GM10248 (cell line): ENCODE measurements at regions not wholly inside any gene's neighbourhood (a gene's known extent, or its start where the extent isn't known, plus 50 kb on each side); places are given as distances from the start of the nearest gene placed in this dataset.

ENCODE experiments used
- CTCF ChIA-PET: fragments of 300-600 bp; sonication (Branson Sonifier 250); formaldehyde crosslinking; extraction: SDS; loops from one replicate; lab custom pipeline; 2021; ENCODE audit warnings: antibody characterized with exemption; lab: Yijun Ruan, JAX
- POLR2A ChIA-PET: fragments of 350-650 bp; sonication (Branson Sonifier 250); formaldehyde crosslinking; extraction: SDS; loops from one replicate; lab custom pipeline; 2020; ENCODE audit warnings: antibody characterized with exemption; lab: Yijun Ruan, JAX
- DNase-seq: peaks from one replicate; pipeline ENCODE4 v3.0.0; 2012; ENCODE audit errors: extremely low spot score
- TF ChIP-seq, protein P1 (sequence below): IDR thresholded peaks from 2 replicates; pipeline ENCODE4 v1.5.1; 2012; ENCODE audit warnings: mild to moderate bottlenecking, low read depth; ENCODE audit errors: extremely low read depth, missing control alignments, control extremely low read depth

DNA sequence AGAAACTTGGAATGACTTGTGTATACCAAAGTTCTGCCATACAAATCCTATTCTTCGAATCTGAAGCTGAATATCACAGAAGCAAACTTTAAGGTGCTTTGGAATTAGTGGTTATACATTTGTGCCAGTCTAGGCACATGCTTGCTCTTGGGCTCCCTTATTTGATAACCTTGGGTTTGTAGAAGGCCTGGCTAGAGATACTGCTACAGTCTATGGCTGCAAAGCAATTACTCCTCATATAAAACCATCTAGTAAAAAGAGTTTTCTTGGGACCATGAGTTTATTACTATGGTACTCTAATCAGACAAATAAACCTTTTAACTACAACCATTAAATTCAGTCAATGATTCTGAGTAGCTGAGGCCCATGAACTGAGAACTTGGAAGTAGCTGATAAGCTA, 92.5 kb upstream of the SLC13A1 start:
- no peak for DNase-seq
- TF ChIP-seq, protein P1, sequence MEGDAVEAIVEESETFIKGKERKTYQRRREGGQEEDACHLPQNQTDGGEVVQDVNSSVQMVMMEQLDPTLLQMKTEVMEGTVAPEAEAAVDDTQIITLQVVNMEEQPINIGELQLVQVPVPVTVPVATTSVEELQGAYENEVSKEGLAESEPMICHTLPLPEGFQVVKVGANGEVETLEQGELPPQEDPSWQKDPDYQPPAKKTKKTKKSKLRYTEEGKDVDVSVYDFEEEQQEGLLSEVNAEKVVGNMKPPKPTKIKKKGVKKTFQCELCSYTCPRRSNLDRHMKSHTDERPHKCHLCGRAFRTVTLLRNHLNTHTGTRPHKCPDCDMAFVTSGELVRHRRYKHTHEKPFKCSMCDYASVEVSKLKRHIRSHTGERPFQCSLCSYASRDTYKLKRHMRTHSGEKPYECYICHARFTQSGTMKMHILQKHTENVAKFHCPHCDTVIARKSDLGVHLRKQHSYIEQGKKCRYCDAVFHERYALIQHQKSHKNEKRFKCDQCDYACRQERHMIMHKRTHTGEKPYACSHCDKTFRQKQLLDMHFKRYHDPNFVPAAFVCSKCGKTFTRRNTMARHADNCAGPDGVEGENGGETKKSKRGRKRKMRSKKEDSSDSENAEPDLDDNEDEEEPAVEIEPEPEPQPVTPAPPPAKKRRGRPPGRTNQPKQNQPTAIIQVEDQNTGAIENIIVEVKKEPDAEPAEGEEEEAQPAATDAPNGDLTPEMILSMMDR: no peak
- ChIA-PET CTCF (interaction anchor here (1.0 to 1.1 kb wide), 2 partner anchors 10 to 75 kb away, joined by 3 read pairs; no protein-coding TSS in a partner anchor), POLR2A (no interaction called here)

DNA sequence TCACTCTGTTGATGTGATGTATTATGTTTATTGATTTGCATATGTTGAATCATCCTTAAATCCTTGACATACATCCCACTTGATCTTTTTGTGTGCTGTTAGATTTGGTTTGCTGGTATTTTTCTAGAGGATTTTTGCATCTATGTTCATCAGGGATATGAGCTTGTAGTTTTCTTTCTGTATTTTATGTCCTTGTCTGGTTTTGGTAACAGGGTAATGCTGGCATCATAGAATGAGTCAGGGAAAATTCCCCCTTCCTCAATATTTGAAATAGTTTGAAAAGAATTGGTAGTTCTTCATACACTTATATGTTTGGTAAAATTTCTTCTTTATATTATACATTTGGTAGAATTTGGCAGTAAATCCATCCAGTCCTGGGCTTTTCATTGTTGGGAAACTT, 89.4 kb upstream of the SLC13A1 start:
- ChIA-PET POLR2A (no interaction called here), CTCF (no interaction called here)
- TF ChIP-seq, protein P1: no peak

DNA sequence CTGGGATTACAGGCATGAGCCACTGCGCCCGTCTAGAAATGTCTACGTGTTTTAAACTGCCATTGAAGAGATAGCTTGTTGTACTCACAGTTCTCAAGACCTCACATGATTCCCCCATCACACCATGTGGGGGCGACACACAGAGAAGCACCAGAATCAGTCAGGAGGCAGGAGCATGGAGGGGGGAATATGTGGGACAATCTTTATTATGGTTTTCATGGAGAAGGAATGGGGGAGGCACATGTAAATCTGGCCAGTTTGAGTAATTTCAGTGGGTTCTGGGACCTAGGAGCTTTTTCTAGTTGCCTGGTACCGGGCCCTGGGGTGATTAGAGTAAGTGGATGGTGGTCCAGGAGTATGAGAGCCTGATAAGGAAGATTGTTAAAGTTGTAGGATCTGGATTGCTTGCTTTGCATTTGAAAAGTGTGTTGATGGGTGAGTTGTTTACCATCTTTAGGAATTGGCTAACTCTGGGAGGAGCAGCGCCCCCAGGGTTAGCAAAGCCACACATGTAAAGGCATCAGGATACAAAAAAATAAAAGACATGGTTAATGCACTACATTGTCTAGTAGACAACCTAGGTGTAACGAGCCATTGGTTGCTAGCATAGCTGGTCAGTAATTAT, 85.4 kb upstream of the SLC13A1 start:
- POLR2A ChIA-PET: no interaction called here
- no peak for DNase-seq
- CTCF ChIA-PET: interaction anchor here (0.6 to 1.1 kb wide), 2 partner anchors 21 to 27 kb away, joined by 3 read pairs; no protein-coding TSS in a partner anchor
- TF ChIP-seq, protein P1: peak; percentile 3

More for the DNA sequence above, 89.4 kb upstream of the SLC13A1 start:
- DNase-seq: no peak

DNA sequence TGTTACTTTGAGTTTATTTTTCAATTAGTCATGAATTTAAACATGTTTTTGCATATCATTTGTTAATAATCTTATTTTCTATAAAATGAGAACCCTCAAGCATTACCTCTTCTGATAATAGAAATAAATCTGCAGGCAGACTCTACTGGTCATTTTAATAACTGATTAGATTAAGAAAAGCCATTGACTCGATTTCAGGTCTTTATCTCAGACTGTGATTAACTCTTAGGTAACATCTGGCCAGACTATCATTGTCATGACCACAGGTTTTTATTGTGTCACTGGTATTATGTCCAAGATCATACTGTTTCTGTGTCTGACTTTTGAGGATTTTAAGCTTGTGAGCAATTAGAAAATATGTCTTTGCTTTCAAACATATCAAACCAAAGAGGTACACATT, 83.6 kb upstream of the SLC13A1 start:
- TF ChIP-seq, protein P1: no peak
- POLR2A ChIA-PET: no interaction called here
- DNase-seq: no peak
- CTCF ChIA-PET: interaction anchor here (1.4 kb wide), 1 partner anchor 28 kb away, joined by 3 read pairs; no protein-coding TSS in a partner anchor

DNA sequence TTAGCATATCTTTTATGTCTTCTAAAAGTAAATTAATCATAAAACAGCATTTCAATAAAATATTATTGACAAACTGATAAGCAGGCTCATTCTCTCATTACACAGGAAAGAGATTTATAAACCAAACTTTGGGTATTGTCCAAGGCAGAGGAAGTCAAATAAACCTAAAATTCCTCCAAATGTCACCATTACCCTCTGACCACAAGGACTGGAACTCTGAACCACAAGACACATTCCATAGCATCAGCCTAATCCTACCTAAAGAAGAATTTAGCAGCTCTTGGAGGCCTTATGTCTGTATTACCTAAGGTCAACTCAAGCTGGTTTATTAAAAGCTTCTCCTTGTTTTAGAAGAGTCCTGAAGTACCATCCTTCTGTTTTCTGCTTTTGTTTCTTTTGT, 82.4 kb upstream of the SLC13A1 start:
- CTCF ChIA-PET: interaction anchor here (0.8 to 1.5 kb wide), 4 partner anchors 10 to 85 kb away, joined by 3 read pairs; no protein-coding TSS in a partner anchor
- TF ChIP-seq, protein P1: no peak
- POLR2A ChIA-PET: no interaction called here
- DNase-seq: no peak

DNA sequence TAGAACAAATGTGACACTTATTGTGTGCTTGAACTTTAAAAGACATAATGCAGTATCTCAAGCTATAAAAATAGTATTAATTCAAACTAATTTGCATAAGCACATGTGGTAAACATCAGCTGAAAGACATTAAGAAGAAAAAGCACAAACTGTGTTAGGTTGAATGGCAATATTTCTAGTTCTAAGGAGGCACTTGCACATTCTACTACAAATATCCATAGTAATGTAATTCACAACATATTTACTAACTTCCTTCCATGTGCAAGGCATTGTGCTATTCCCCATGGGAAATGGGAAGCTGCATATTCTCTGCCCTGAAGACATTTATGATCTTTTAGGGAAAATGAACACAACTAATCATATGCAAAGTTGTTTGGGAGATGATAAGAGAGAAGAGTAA, 80.2 kb upstream of the SLC13A1 start:
- ChIA-PET CTCF (interaction anchor here (1.1 kb wide), 1 partner anchor 82 kb away, joined by 3 read pairs; no protein-coding TSS in a partner anchor), POLR2A (no interaction called here)
- TF ChIP-seq, protein P1: no peak
- DNase-seq: no peak
